HEK293T (cell line): ENCODE measurements at regions not wholly inside any gene's neighbourhood (a gene's known extent, or its start where the extent isn't known, plus 50 kb on each side); places are given as distances from the start of the nearest gene placed in this dataset.

Source experiments
- BHLHE40 ChIP-seq: fragments of 450-650 bp; IDR thresholded peaks from 2 replicates; pipeline ENCODE4 v1.6.1; 2016; ENCODE audit warnings: mild to moderate bottlenecking, moderate library complexity, borderline replicate concordance
- ELF4 ChIP-seq: fragments of 450-650 bp; IDR thresholded peaks from 2 replicates; pipeline ENCODE4 v1.6.1; 2017; ENCODE audit warnings: antibody characterized with exemption
- FOXM1 ChIP-seq: fragments of 450-650 bp; IDR thresholded peaks from 2 replicates; pipeline ENCODE4 v1.6.1; 2017; ENCODE audit warnings: mild to moderate bottlenecking, borderline replicate concordance
- HDGF ChIP-seq: fragments of 450-650 bp; IDR thresholded peaks from 2 replicates; pipeline ENCODE4 v1.6.1; 2017; ENCODE audit warnings: antibody characterized with exemption, borderline replicate concordance
- SP1 ChIP-seq: fragments of 450-650 bp; IDR thresholded peaks from 2 replicates; pipeline ENCODE4 v1.6.1; 2017
- SUZ12 ChIP-seq: fragments of 450-650 bp; IDR thresholded peaks from 2 replicates; pipeline ENCODE4 v1.6.1; 2016; ENCODE audit warnings: mild to moderate bottlenecking
- TARDBP ChIP-seq: fragments of 450-650 bp; IDR thresholded peaks from 2 replicates; pipeline ENCODE4 v1.6.1; 2016

GRCh38 chr13:90792335-90792734 lies 555.2 kb upstream of the MIR17HG start:
- no peak for TF ChIP-seq TARDBP
- TF ChIP-seq FOXM1: no peak
- TF ChIP-seq HDGF: no peak
- no peak for TF ChIP-seq ELF4
- no peak for TF ChIP-seq SP1
- TF ChIP-seq BHLHE40: no peak
- no peak for TF ChIP-seq SUZ12
